AG04450 (cell line): ENCODE measurements at regions not wholly inside any gene's neighbourhood (a gene's known extent, or its start where the extent isn't known, plus 50 kb on each side); places are given as distances from the start of the nearest gene placed in this dataset.

Source experiments
- CTCF ChIA-PET: fragments of 300-600, 350-600 bp; formaldehyde crosslinking; extraction: SDS; loops from one replicate; lab custom pipeline; 2022; ENCODE audit warnings: antibody characterized with exemption, inconsistent platforms; lab: Charles Lee
- POLR2A ChIA-PET: fragments of 350-600 bp; formaldehyde crosslinking; extraction: SDS; loops from one replicate; lab custom pipeline; 2021; ENCODE audit warnings: antibody characterized with exemption, inconsistent platforms; lab: Yijun Ruan, JAX
- DNase-seq: peaks from one replicate; pipeline ENCODE4 v3.0.0-alpha.2; 2011; ENCODE audit warnings: low read depth, low spot score
- H3K27ac ChIP-seq: one replicate; pipeline ENCODE4 v1.5.1; 2012; ENCODE audit warnings: low read depth, low read length, control low read depth
- H3K27me3 ChIP-seq: one replicate; pipeline ENCODE4 v1.6.0; 2012; ENCODE audit warnings: low read length; ENCODE audit not compliant: control insufficient read depth, insufficient read depth
- H3K4me3 ChIP-seq: 2 replicates; pipeline ENCODE4 v1.5.1; 2011; ENCODE audit warnings: mild to moderate bottlenecking, low read depth, low read length, control low read depth
- H3K9me3 ChIP-seq: 2 replicates; pipeline ENCODE4 v1.5.1; 2012; ENCODE audit warnings: low read length; ENCODE audit not compliant: control insufficient read depth, insufficient read depth
- CTCF ChIP-seq: IDR thresholded peaks from 2 replicates; pipeline ENCODE4 v1.5.1; 2011; ENCODE audit warnings: low read depth, low read length, control low read depth, inconsistent platforms

GRCh38 chr18:47724186-47724975 lies 206.1 kb downstream of the SMAD2 start:
- Histone ChIP-seq H3K9me3 (no peaks in the 10 kb centered on the region; the same call in 1 of the 2 replicates), H3K27me3 (no peaks in the 10 kb centered on the region), H3K27ac (no peak overlapping the region), H3K4me3 (no peak overlapping the region)
- ChIA-PET POLR2A (no interaction called here), CTCF (no interaction called here)
- TF ChIP-seq CTCF = no peak
- no peak for DNase-seq

GRCh38 chr18:47721876-47722275 lies 208.6 kb downstream of the SMAD2 start:
- no peak for DNase-seq

GRCh38 chr18:47720741-47721140 lies 209.7 kb downstream of the SMAD2 start:
- H3K27me3 ChIP-seq = no peaks in the 10 kb centered on the region
- POLR2A ChIA-PET = no interaction called here
- CTCF ChIA-PET = interaction anchor here (1.5 kb wide), 1 partner anchor 28 kb away, joined by 4 read pairs; no protein-coding TSS in a partner anchor
- no peak for TF ChIP-seq CTCF
- no peaks in the 10 kb centered on the region; the same call in 1 of the 2 replicates for H3K9me3 ChIP-seq
- no peak overlapping the region for H3K4me3 ChIP-seq
- H3K27ac ChIP-seq = no peak overlapping the region
- no peak for DNase-seq

More at GRCh38 chr18:47721876-47722275, 208.6 kb downstream of the SMAD2 start:
- Histone ChIP-seq H3K9me3 (no peaks in the 10 kb centered on the region; the same call in 1 of the 2 replicates), H3K27ac (no peak overlapping the region), H3K4me3 (no peak overlapping the region), H3K27me3 (no peaks in the 10 kb centered on the region)
- no peak for TF ChIP-seq CTCF
- CTCF ChIA-PET = interaction anchor here (1.5 kb wide), 1 partner anchor 27 kb away, joined by 4 read pairs; no protein-coding TSS in a partner anchor
- POLR2A ChIA-PET = no interaction called here

GRCh38 chr18:47719096-47719780 lies 211.2 kb downstream of the SMAD2 start:
- no peak overlapping the region for H3K4me3 ChIP-seq
- no peak for TF ChIP-seq CTCF
- no peaks in the 10 kb centered on the region for H3K27me3 ChIP-seq
- no peak for DNase-seq
- CTCF ChIA-PET = no interaction called here
- no peak overlapping the region for H3K27ac ChIP-seq
- POLR2A ChIA-PET = no interaction called here
- H3K9me3 ChIP-seq = no peaks in the 10 kb centered on the region; the same call in 1 of the 2 replicates

- TF ChIP-seq CTCF = no peak
Measured at GRCh38 chr18:47718646-47719045, 211.8 kb downstream of the SMAD2 start.

More at GRCh38 chr18:47718646-47719045, 211.8 kb downstream of the SMAD2 start:
- no peak overlapping the region for H3K4me3 ChIP-seq
- CTCF ChIA-PET = interaction anchor here (0.6 kb wide), 1 partner anchor 30 kb away, joined by 6 read pairs; no protein-coding TSS in a partner anchor
- no peaks in the 10 kb centered on the region; the same call in 1 of the 2 replicates for H3K9me3 ChIP-seq
- no peak overlapping the region for H3K27ac ChIP-seq
- no peaks in the 10 kb centered on the region for H3K27me3 ChIP-seq
- POLR2A ChIA-PET = no interaction called here
- no peak for DNase-seq
